K562 (cell line): ENCODE measurements at regions not wholly inside any gene's neighbourhood (a gene's known extent, or its start where the extent isn't known, plus 50 kb on each side); places are given as distances from the start of the nearest gene placed in this dataset.

ENCODE experiments used
- ATAC-seq: fragments of 200-7000 bp; cut with Tn5 transposase; 3 replicates; pipeline ENCODE4 v1.9.1; 2020; ENCODE audit warnings: moderate library complexity
- BruUV-seq: library from RNA; stranded (reverse); fragments of 400-500 nt; replicated peaks from 2 replicates; lab custom pipeline; 2021; lab: Mats Ljungman, UMichigan
- CTCF ChIA-PET: fragments of 300-600 bp; formaldehyde crosslinking; extraction: SDS; loops from one replicate; lab custom pipeline; 2021; ENCODE audit warnings: low intra/inter-chr PET ratio; lab: Yijun Ruan, JAX
- POLR2A ChIA-PET: fragments of 300-600, 350-650 bp; sonication (Branson Sonifier 250); formaldehyde crosslinking; extraction: SDS; loops from one replicate; lab custom pipeline; 2021; ENCODE audit warnings: antibody characterized with exemption, inconsistent platforms; lab: Yijun Ruan, JAX
- DNase-seq, 4 experiments: peaks; one replicate each; pipeline versions ENCODE4 v3.0.0 to v3.0.0-alpha.2; 2011 to 2018; ENCODE audit warnings: low spot score in 3 of 4, mixed read lengths in 3 of 4; ENCODE audit errors: extremely low read depth in 1 of 4
- FAIRE-seq: peaks from 2 replicates; lab custom pipeline; 2011; peaks lifted over from hg19 to GRCh38; lab: Jason Lieb, UNC
- H2AFZ ChIP-seq: 2 replicates; pipeline ENCODE4 v1.6.0; 2011; ENCODE audit warnings: low read depth, low read length, control low read depth, inconsistent platforms
- H3K27ac ChIP-seq: fragments of 200-600 bp; 3 replicates; pipeline ENCODE4 v1.8.0; 2011; ENCODE audit warnings: low read depth, mild to moderate bottlenecking, control low read depth, inconsistent platforms, low read length, moderate library complexity, mixed read lengths; ENCODE audit errors: extremely low read depth
- H3K27me3 ChIP-seq, 2 experiments: fragments of 300-600 bp in 1 of 2; 2 replicates in 1 of 2; 3 replicates in 1 of 2; pipeline versions ENCODE4 v1.6.0 to v1.8.0; 2011; ENCODE audit warnings: inconsistent platforms in 2 of 2, low read length in 2 of 2, mild to moderate bottlenecking in 1 of 2, mixed read lengths in 1 of 2, moderate library complexity in 1 of 2; ENCODE audit not compliant: control insufficient read depth in 2 of 2, insufficient read depth in 2 of 2
- H3K36me3 ChIP-seq: fragments of 300-600 bp; 3 replicates; pipeline ENCODE4 v1.8.0; 2011; ENCODE audit warnings: mild to moderate bottlenecking, low read length, inconsistent platforms; ENCODE audit not compliant: control insufficient read depth, insufficient read depth
- H3K4me1 ChIP-seq, 2 experiments: fragments of 200-600 bp in 1 of 2; replicated peaks in 1 of 2; 2 replicates in 1 of 2; 3 replicates in 1 of 2; pipeline versions ENCODE4 v1.5.1 to v1.8.0; 2011; ENCODE audit warnings: inconsistent platforms in 2 of 2, low read length in 2 of 2, mild to moderate bottlenecking in 1 of 2, mixed read lengths in 1 of 2, moderate library complexity in 1 of 2; ENCODE audit not compliant: control insufficient read depth in 2 of 2, insufficient read depth in 2 of 2
- H3K4me2 ChIP-seq: 2 replicates; pipeline ENCODE4 v1.6.1; 2011; ENCODE audit warnings: low read length, control low read depth, inconsistent platforms, mixed read lengths; ENCODE audit not compliant: insufficient read depth
- H3K4me3 ChIP-seq: fragments of 200-600 bp; sonication (generic), shearing (Covaris generic); 2 replicates; pipeline ENCODE4 v1.5.1; 2016; ENCODE audit warnings: control low read depth, inconsistent platforms
- H3K79me2 ChIP-seq: fragments of 200-600 bp; 3 replicates; pipeline ENCODE4 v1.8.0; 2011; ENCODE audit warnings: low read length, inconsistent platforms; ENCODE audit not compliant: control insufficient read depth, insufficient read depth
- H3K9ac ChIP-seq, 2 experiments: 2 replicates each; pipeline versions ENCODE4 v1.6.0 to v1.6.1; 2011; ENCODE audit warnings: low read depth in 2 of 2, low read length in 2 of 2, control low read depth in 1 of 2, inconsistent platforms in 1 of 2, mild to moderate bottlenecking in 1 of 2, mixed read lengths in 1 of 2; ENCODE audit not compliant: insufficient read depth in 1 of 2
- H3K9me1 ChIP-seq: one replicate; pipeline ENCODE4 v1.6.0; 2011; ENCODE audit warnings: inconsistent platforms, mild to moderate bottlenecking, low read length, moderate library complexity; ENCODE audit not compliant: control insufficient read depth, insufficient read depth
- H3K9me3 ChIP-seq: replicated peaks from 2 replicates; pipeline ENCODE4 v1.5.1; 2011; ENCODE audit warnings: low read depth, low read length, inconsistent platforms; ENCODE audit not compliant: control insufficient read depth, insufficient read depth
- H4K20me1 ChIP-seq: replicated peaks from 2 replicates; pipeline ENCODE4 v1.6.1; 2011; ENCODE audit warnings: low read length, inconsistent platforms, mixed read lengths; ENCODE audit not compliant: control insufficient read depth, insufficient read depth
- CC2D1A ChIP-seq: fragments of 450-650 bp; IDR thresholded peaks from 2 replicates; pipeline ENCODE4 v1.6.1; 2017; ENCODE audit warnings: mild to moderate bottlenecking
- CEBPG ChIP-seq, 3 experiments: fragments of 200-800 bp in 1 of 3; sonication (Bioruptor generic) in 1 of 3; sonication (generic) in 1 of 3; formaldehyde crosslinking in 1 of 3; IDR thresholded peaks in 2 of 3; conservative IDR thresholded peaks in 1 of 3; 2 replicates each; pipeline versions ENCODE4 v1.6.1 to v1.8.0; 2016 to 2022; ENCODE audit warnings: missing compliant biosample characterization in 2 of 3, missing genetic modification characterization in 2 of 3, mild to moderate bottlenecking in 1 of 3, missing genetic modification reagents in 1 of 3
- CHCHD3 ChIP-seq: fragments of 250-450 bp; sonication (Bioruptor Pico); IDR thresholded peaks from 2 replicates; pipeline ENCODE4 v2.1.2; 2022; ENCODE audit warnings: mild to moderate bottlenecking
- CHD4 ChIP-seq: fragments of 200-600 bp; sonication (generic); IDR thresholded peaks from 3 replicates; pipeline ENCODE4 v1.6.1; 2012; ENCODE audit warnings: low read depth, mild to moderate bottlenecking, mixed read lengths, low read length, inconsistent platforms; ENCODE audit not compliant: insufficient read depth, insufficient replicate concordance, poor library complexity, severe bottlenecking
- ETV1 ChIP-seq: fragments of 450-650 bp; conservative IDR thresholded peaks from 2 replicates; pipeline ENCODE4 v1.6.1; 2016; ENCODE audit warnings: missing genetic modification characterization, control low read depth, low read depth, missing compliant biosample characterization
- FOXA3 ChIP-seq, 2 experiments: fragments of 450-650 bp in 1 of 2; sonication (generic) in 1 of 2; formaldehyde crosslinking; IDR thresholded peaks in 1 of 2; conservative IDR thresholded peaks in 1 of 2; 2 replicates each; pipeline versions ENCODE4 v1.4.0 to v1.8.0; 2020 to 2022; ENCODE audit warnings: mild to moderate bottlenecking in 2 of 2, missing genetic modification reagents in 1 of 2
- FOXJ2 ChIP-seq: fragments of 200-800 bp; sonication (Bioruptor generic); IDR thresholded peaks from 2 replicates; pipeline ENCODE4 v1.6.1; 2016; ENCODE audit warnings: missing genetic modification characterization, missing compliant biosample characterization
- HNRNPLL ChIP-seq: fragments of 200-400 bp; formaldehyde crosslinking; IDR thresholded peaks from 2 replicates; pipeline ENCODE4 v1.6.1; 2017; ENCODE audit warnings: low read length, low read depth, mild to moderate bottlenecking; ENCODE audit not compliant: poor library complexity, severe bottlenecking
- NBN ChIP-seq: fragments of 450-650 bp; IDR thresholded peaks from 2 replicates; pipeline ENCODE4 v1.6.1; 2016; ENCODE audit warnings: low read depth, mild to moderate bottlenecking
- NCOR1 ChIP-seq: fragments of 450-650 bp; IDR thresholded peaks from 2 replicates; pipeline ENCODE4 v1.6.1; 2016; ENCODE audit warnings: mild to moderate bottlenecking, moderate library complexity
- NFXL1 ChIP-seq: fragments of 450-650 bp; formaldehyde crosslinking; IDR thresholded peaks from 2 replicates; pipeline ENCODE4 v1.4.0; 2021; ENCODE audit warnings: mild to moderate bottlenecking
- PCBP2 ChIP-seq: fragments of 200-400 bp; formaldehyde crosslinking; IDR thresholded peaks from 2 replicates; pipeline ENCODE4 v1.6.1; 2018; ENCODE audit warnings: low read length, low read depth, mild to moderate bottlenecking, moderate library complexity; ENCODE audit not compliant: poor library complexity, severe bottlenecking
- SNIP1 ChIP-seq: fragments of 450-650 bp; IDR thresholded peaks from 2 replicates; pipeline ENCODE4 v1.7.1; 2017; ENCODE audit warnings: low read depth, mild to moderate bottlenecking
- STAG1 ChIP-seq: sonication (generic); formaldehyde crosslinking; IDR thresholded peaks from 2 replicates; pipeline ENCODE4 v1.5.0; 2020; ENCODE audit warnings: missing genetic modification reagents, borderline replicate concordance
- WHSC1 ChIP-seq: IDR thresholded peaks from one replicate; pipeline ENCODE4 v1.6.1; 2012; ENCODE audit warnings: low read length, control low read depth, inconsistent platforms
- ZBTB7A ChIP-seq: IDR thresholded peaks from 2 replicates; pipeline ENCODE4 v1.6.1; 2011; ENCODE audit warnings: low read depth, mild to moderate bottlenecking, low read length, moderate library complexity, borderline replicate concordance; ENCODE audit not compliant: control insufficient read depth
- ZFP30 ChIP-seq: fragments of 250-450 bp; sonication (Bioruptor Pico); IDR thresholded peaks from 2 replicates; pipeline ENCODE4 v1.8.0; 2022; ENCODE audit warnings: moderate library complexity, mild to moderate bottlenecking, inconsistent platforms, borderline replicate concordance
- WGBS: fragments of 100-300 bp; shearing (Covaris generic); methylation state at CpG from one replicate; pipeline ENCODE4 v1.1.6; 2016; ENCODE audit warnings: low coverage, mixed read lengths; ENCODE audit not compliant: insufficient coverage; ENCODE audit errors: missing lambda C conversion rate; 5-methylcytosine and 5-hydroxymethylcytosine counted together
- in situ Hi-C: fragments of 300-500 bp; cut with MboI; formaldehyde crosslinking; loops from 4 replicates; pipeline ENCODE4 v1.15.0; 2018; ENCODE audit warnings: inconsistent platforms, mixed read lengths
- intact Hi-C: fragments of 100-400 bp; cut with micrococcal nuclease; formaldehyde crosslinking; loops from 2 replicates; pipeline ENCODE4 v1.14.2; 2022
- TF ChIP-seq, protein P1 (sequence below): fragments of 450-650 bp; formaldehyde crosslinking; IDR thresholded peaks from 2 replicates; pipeline ENCODE4 v1.4.0; 2022; ENCODE audit warnings: missing genetic modification characterization

DNA sequence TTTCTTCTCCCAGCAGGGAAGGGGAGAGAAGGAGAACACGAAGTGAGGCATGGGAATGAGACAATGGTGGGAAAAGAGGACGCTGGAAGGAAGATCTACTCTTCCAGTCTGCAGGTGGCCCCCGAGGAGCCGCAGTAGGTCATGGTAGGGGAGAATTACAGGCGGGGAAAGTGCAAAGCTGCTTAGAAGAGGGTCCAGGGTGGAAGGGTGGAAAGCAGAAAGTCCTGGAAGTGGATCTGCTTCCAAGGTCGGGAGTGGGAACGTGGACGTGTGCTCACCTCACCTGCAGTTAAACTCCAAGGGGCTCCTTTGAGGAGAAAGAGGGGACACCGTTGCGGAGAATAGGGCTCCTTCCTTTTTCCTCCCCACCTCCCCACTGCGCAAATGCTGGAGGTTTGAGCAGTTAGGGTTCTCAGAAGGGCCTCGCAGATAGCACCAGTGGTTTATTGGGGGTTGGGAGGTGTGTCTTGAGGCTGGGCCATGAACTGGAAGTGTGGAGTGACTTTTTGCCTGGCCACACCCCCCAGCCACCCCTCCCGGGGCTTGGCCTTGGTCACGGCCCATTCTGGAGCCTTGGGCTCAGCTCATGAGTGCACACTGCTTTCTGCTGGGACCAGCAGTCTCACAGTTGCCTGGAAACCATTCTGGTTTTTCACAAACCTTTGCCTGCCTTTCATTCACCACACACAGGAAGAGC lies 100.4 kb upstream of the MLN start (continued):
- TF ChIP-seq SNIP1 = no peak
- peak; percentile 57; the same call in 1 of the 2 replicates for TF ChIP-seq ZBTB7A
- no peak for TF ChIP-seq CHCHD3 (CRISPR knock-in tag)
- TF ChIP-seq HNRNPLL = peak; percentile 43
- TF ChIP-seq CC2D1A = no peak
- no peak for TF ChIP-seq NCOR1
- no peak for TF ChIP-seq FOXA3 (CRISPR knock-in tag; conservative IDR thresholded peaks at IDR 0.05 in 1 of 2, IDR thresholded peaks at IDR 0.05 in 1 of 2)
- TF ChIP-seq, all 486 proteins: peak for 16

DNA sequence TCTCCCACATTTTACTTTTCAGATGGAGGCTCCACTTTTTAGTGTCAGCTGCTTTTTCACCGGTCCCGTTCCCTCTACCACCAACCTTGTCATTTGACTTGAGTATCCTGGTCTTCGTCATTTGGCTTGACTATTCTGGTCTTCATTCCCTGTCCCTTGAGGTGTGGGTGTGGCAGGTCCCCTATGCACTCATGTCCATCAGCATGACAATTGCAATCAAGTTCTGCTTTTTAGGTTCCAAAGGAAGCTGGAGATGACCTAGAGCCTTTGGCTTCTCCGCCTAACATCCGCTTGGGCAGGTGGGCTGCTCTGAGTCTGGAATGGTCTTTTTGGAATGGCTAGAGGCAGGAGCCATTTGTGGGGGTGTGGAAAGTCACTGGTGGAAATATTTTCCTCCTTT lies 99.8 kb upstream of the MLN start:
- DNase-seq = peak in 1 of 4 experiments; percentile 42
- Histone ChIP-seq H3K9me3 (no peaks in the 10 kb centered on the region), H3K36me3 (no peaks in the 10 kb centered on the region), H3K4me2 (peak overlapping the region; percentile 75), H3K4me1 (peaks cover 47 to 51% of the 10 kb centered on the region in 2 experiments; a peak in 4 of 5 replicates), H2AFZ (0 out of 2 replicates have a peak overlapping the region, but pooled peaks have one; percentile 75), H4K20me1 (no peaks in the 10 kb centered on the region), H3K9ac (peak overlapping the region; percentile 52 to 84; a peak in 2 of 4 replicates), H3K27me3 (0 out of 5 replicates have a peak, but pooled peaks cover 0 to 6% of the 10 kb centered on the region in 2 experiments), H3K9me1 (peaks cover 4% of the 10 kb centered on the region), H3K4me3 (peak overlapping the region; percentile 4; the same call in 1 of the 2 replicates), H3K79me2 (peaks cover 4% of the 10 kb centered on the region; the same call in 2 of the 3 replicates), H3K27ac (peak overlapping the region; percentile 46)
- in situ Hi-C loops = no loop called here
- FAIRE-seq = peak; percentile 73
- intact Hi-C loops = no loop called here
- CTCF ChIA-PET = no interaction called here
- ATAC-seq = peak; percentile 16; the same call in 1 of the 3 replicates
- POLR2A ChIA-PET = interaction anchor here (0.9 to 2.6 kb wide), 6 partner anchors 11 to 42 kb away, joined by 3 to 13 read pairs (median 6); no protein-coding TSS in a partner anchor
- WGBS = 55% methylated on average over 5 of the region's 5 CpGs
- BruUV-seq = no TSS peak
- TF ChIP-seq CEBPG (CRISPR knock-in tag; IDR thresholded peaks at IDR 0.05) = 0 out of 2 replicates have a peak, but pooled peaks have one; percentile 15
- TF ChIP-seq CEBPG (tag; conservative IDR thresholded peaks at IDR 0.05 in 1 of 2, IDR thresholded peaks at IDR 0.05 in 1 of 2) = no peak
- TF ChIP-seq NFXL1 (CRISPR knock-in tag) = no peak
- no peak for TF ChIP-seq CHD4
- no peak for TF ChIP-seq FOXJ2 (tag)
- no peak for TF ChIP-seq STAG1 (CRISPR knock-in tag)
- TF ChIP-seq ETV1 (tag) = no peak
- TF ChIP-seq ZFP30 (CRISPR knock-in tag) = no peak
- TF ChIP-seq, protein P1, sequence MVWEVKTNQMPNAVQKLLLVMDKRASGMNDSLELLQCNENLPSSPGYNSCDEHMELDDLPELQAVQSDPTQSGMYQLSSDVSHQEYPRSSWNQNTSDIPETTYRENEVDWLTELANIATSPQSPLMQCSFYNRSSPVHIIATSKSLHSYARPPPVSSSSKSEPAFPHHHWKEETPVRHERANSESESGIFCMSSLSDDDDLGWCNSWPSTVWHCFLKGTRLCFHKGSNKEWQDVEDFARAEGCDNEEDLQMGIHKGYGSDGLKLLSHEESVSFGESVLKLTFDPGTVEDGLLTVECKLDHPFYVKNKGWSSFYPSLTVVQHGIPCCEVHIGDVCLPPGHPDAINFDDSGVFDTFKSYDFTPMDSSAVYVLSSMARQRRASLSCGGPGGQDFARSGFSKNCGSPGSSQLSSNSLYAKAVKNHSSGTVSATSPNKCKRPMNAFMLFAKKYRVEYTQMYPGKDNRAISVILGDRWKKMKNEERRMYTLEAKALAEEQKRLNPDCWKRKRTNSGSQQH (CRISPR knock-in tag) = no peak
- TF ChIP-seq WHSC1 = no peak
- no peak for TF ChIP-seq NBN
- no peak for TF ChIP-seq PCBP2
